GM23338 (cell line): ENCODE measurements at regions not wholly inside any gene's neighbourhood (a gene's known extent, or its start where the extent isn't known, plus 50 kb on each side); places are given as distances from the start of the nearest gene placed in this dataset.

ENCODE experiments used
- EZH2phosphoT487 ChIP-seq: fragments of 200-600 bp; sonication (generic); IDR thresholded peaks from one replicate; pipeline ENCODE4 v1.8.1; 2018; ENCODE audit warnings: antibody characterized with exemption; ENCODE audit not compliant: unreplicated experiment
- NANOG ChIP-seq: IDR thresholded peaks from 2 replicates; pipeline ENCODE4 v1.6.1; 2016; ENCODE audit warnings: antibody characterized with exemption, borderline replicate concordance
- TF ChIP-seq, protein P1 (sequence below), 2 experiments: fragments of 200-600 bp in 1 of 2; sonication (generic) in 1 of 2; conservative IDR thresholded peaks; 2 replicates each; pipeline versions ENCODE4 v1.5.1 to v1.6.1; 2016 to 2017; ENCODE audit warnings: antibody characterized with exemption in 2 of 2, low read depth in 2 of 2, mild to moderate bottlenecking in 2 of 2, moderate library complexity in 1 of 2
- TF ChIP-seq, protein P2 (sequence below): IDR thresholded peaks from one replicate; pipeline ENCODE4 v1.6.1; 2018; ENCODE audit warnings: antibody characterized with exemption; ENCODE audit not compliant: unreplicated experiment

GRCh38 chrX:35023683-35024082, 81.1 kb downstream of the FAM47B start:
- TF ChIP-seq EZH2phosphoT487 = no peak
- TF ChIP-seq, protein P1, sequence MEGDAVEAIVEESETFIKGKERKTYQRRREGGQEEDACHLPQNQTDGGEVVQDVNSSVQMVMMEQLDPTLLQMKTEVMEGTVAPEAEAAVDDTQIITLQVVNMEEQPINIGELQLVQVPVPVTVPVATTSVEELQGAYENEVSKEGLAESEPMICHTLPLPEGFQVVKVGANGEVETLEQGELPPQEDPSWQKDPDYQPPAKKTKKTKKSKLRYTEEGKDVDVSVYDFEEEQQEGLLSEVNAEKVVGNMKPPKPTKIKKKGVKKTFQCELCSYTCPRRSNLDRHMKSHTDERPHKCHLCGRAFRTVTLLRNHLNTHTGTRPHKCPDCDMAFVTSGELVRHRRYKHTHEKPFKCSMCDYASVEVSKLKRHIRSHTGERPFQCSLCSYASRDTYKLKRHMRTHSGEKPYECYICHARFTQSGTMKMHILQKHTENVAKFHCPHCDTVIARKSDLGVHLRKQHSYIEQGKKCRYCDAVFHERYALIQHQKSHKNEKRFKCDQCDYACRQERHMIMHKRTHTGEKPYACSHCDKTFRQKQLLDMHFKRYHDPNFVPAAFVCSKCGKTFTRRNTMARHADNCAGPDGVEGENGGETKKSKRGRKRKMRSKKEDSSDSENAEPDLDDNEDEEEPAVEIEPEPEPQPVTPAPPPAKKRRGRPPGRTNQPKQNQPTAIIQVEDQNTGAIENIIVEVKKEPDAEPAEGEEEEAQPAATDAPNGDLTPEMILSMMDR (conservative IDR thresholded peaks at IDR 0.05; ENCODE audit: low read depth in 2 of 2) = no peak
- TF ChIP-seq NANOG = no peak
- TF ChIP-seq, protein P2, sequence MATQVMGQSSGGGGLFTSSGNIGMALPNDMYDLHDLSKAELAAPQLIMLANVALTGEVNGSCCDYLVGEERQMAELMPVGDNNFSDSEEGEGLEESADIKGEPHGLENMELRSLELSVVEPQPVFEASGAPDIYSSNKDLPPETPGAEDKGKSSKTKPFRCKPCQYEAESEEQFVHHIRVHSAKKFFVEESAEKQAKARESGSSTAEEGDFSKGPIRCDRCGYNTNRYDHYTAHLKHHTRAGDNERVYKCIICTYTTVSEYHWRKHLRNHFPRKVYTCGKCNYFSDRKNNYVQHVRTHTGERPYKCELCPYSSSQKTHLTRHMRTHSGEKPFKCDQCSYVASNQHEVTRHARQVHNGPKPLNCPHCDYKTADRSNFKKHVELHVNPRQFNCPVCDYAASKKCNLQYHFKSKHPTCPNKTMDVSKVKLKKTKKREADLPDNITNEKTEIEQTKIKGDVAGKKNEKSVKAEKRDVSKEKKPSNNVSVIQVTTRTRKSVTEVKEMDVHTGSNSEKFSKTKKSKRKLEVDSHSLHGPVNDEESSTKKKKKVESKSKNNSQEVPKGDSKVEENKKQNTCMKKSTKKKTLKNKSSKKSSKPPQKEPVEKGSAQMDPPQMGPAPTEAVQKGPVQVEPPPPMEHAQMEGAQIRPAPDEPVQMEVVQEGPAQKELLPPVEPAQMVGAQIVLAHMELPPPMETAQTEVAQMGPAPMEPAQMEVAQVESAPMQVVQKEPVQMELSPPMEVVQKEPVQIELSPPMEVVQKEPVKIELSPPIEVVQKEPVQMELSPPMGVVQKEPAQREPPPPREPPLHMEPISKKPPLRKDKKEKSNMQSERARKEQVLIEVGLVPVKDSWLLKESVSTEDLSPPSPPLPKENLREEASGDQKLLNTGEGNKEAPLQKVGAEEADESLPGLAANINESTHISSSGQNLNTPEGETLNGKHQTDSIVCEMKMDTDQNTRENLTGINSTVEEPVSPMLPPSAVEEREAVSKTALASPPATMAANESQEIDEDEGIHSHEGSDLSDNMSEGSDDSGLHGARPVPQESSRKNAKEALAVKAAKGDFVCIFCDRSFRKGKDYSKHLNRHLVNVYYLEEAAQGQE = no peak
